HEK293T (cell line): ENCODE measurements at regions not wholly inside any gene's neighbourhood (a gene's known extent, or its start where the extent isn't known, plus 50 kb on each side); places are given as distances from the start of the nearest gene placed in this dataset.

ENCODE experiments used
- CTCF ChIA-PET: fragments of 350-600 bp; formaldehyde crosslinking; extraction: SDS; loops from one replicate; lab custom pipeline; 2021; ENCODE audit warnings: antibody characterized with exemption, inconsistent platforms; lab: Yijun Ruan, JAX
- POLR2A ChIA-PET: fragments of 350-600 bp; formaldehyde crosslinking; extraction: SDS; loops from one replicate; lab custom pipeline; 2020; ENCODE audit warnings: antibody characterized with exemption, inconsistent platforms; lab: Yijun Ruan, JAX
- DNase-seq: peaks from one replicate; pipeline ENCODE4 v3.0.0; 2012; ENCODE audit warnings: mixed read lengths; ENCODE audit errors: extremely low spot score
- ARNT ChIP-seq: fragments of 450-650 bp; IDR thresholded peaks from 2 replicates; pipeline ENCODE4 v1.6.1; 2017; ENCODE audit warnings: mild to moderate bottlenecking
- BHLHE40 ChIP-seq: fragments of 450-650 bp; IDR thresholded peaks from 2 replicates; pipeline ENCODE4 v1.6.1; 2016; ENCODE audit warnings: mild to moderate bottlenecking, moderate library complexity, borderline replicate concordance
- CTBP1 ChIP-seq: fragments of 450-650 bp; IDR thresholded peaks from 2 replicates; pipeline ENCODE4 v1.6.1; 2016; ENCODE audit warnings: borderline replicate concordance
- ELF4 ChIP-seq: fragments of 450-650 bp; IDR thresholded peaks from 2 replicates; pipeline ENCODE4 v1.6.1; 2017; ENCODE audit warnings: antibody characterized with exemption
- FOXA1 ChIP-seq: fragments of 450-650 bp; IDR thresholded peaks from 2 replicates; pipeline ENCODE4 v1.6.1; 2016; ENCODE audit warnings: mild to moderate bottlenecking
- FOXK2 ChIP-seq: fragments of 450-650 bp; IDR thresholded peaks from 2 replicates; pipeline ENCODE4 v1.6.1; 2016; ENCODE audit warnings: mild to moderate bottlenecking
- FOXM1 ChIP-seq: fragments of 450-650 bp; IDR thresholded peaks from 2 replicates; pipeline ENCODE4 v1.6.1; 2017; ENCODE audit warnings: mild to moderate bottlenecking, borderline replicate concordance
- HDGF ChIP-seq: fragments of 450-650 bp; IDR thresholded peaks from 2 replicates; pipeline ENCODE4 v1.6.1; 2017; ENCODE audit warnings: antibody characterized with exemption, borderline replicate concordance
- L3MBTL2 ChIP-seq: fragments of 450-650 bp; conservative IDR thresholded peaks from 2 replicates; pipeline ENCODE4 v1.6.1; 2016; ENCODE audit warnings: mild to moderate bottlenecking
- LEF1 ChIP-seq: fragments of 450-650 bp; IDR thresholded peaks from 2 replicates; pipeline ENCODE4 v1.6.1; 2017; ENCODE audit warnings: mild to moderate bottlenecking, borderline replicate concordance
- NFRKB ChIP-seq: fragments of 450-650 bp; IDR thresholded peaks from 2 replicates; pipeline ENCODE4 v1.6.1; 2016; ENCODE audit warnings: mild to moderate bottlenecking, moderate library complexity
- SP1 ChIP-seq: fragments of 450-650 bp; IDR thresholded peaks from 2 replicates; pipeline ENCODE4 v1.6.1; 2017
- SUZ12 ChIP-seq: fragments of 450-650 bp; IDR thresholded peaks from 2 replicates; pipeline ENCODE4 v1.6.1; 2016; ENCODE audit warnings: mild to moderate bottlenecking
- TARDBP ChIP-seq: fragments of 450-650 bp; IDR thresholded peaks from 2 replicates; pipeline ENCODE4 v1.6.1; 2016
- ZNF384 ChIP-seq: fragments of 450-650 bp; IDR thresholded peaks from 2 replicates; pipeline ENCODE4 v1.6.1; 2016
- TF ChIP-seq, protein P1 (sequence below): fragments of 450-650 bp; IDR thresholded peaks from 2 replicates; pipeline ENCODE4 v1.6.1; 2016

GRCh38 chr14:46788994-46789393 lies 137.4 kb upstream of the RPL10L start:
- ChIA-PET CTCF (no interaction called here), POLR2A (no interaction called here)
- no peak for DNase-seq
- no peak for TF ChIP-seq NFRKB
- no peak for TF ChIP-seq ARNT
- no peak for TF ChIP-seq L3MBTL2
- no peak for TF ChIP-seq LEF1
- TF ChIP-seq FOXM1, result no peak
- no peak for TF ChIP-seq FOXA1
- no peak for TF ChIP-seq ELF4
- no peak for TF ChIP-seq ZNF384
- no peak for TF ChIP-seq FOXK2
- TF ChIP-seq TARDBP, result no peak
- no peak for TF ChIP-seq SP1
- TF ChIP-seq BHLHE40, result no peak
- no peak for TF ChIP-seq SUZ12
- no peak for TF ChIP-seq HDGF

DNA sequence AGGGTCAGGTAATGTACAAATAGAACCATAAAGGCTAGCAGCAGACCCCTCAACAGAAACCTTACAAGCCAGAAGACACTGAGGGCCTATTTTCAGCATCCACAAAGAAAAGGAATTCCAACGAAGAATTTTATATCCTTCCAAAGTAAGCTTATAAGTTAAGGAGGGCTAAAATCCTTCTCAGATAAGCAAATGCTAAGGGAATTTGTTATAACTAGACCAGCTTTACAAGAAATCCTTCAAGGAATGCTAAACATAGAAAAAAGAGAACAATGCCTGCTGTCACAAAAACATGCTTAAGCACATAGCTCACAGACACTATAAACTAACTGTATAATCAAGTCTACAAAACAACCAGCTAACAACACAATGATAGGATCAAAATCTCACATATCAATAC lies 130.7 kb upstream of the RPL10L start:
- DNase-seq, result no peak
- POLR2A ChIA-PET, result no interaction called here
- CTCF ChIA-PET, result interaction anchor here (0.6 kb wide), 1 partner anchor 47 kb away, joined by 3 read pairs; no protein-coding TSS in a partner anchor
- TF ChIP-seq ARNT (no peak), BHLHE40 (no peak)

DNA sequence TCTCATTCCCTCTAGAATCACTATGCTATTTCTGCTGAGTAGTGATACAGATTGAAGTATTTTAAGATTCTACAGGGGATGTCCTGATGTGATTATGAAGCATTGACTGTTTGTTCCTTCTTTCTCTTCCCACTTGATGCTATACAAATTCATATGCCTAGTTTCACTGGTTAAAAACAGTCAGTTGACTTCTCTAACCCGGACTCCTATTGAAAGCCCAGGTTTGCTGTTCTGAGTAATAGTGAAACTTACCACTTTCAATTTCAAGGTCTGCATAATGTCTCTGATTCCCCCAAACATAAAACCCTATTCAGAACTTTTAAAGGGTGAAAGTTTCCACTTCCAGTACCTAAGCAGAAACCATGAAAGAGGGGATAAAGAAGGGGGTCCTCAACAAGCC lies 117.7 kb upstream of the RPL10L start:
- ChIA-PET CTCF (no interaction called here), POLR2A (no interaction called here)
- TF ChIP-seq TARDBP (no peak), FOXK2 (no peak)
- DNase-seq, result no peak

GRCh38 chr14:46747001-46747652 lies 95.5 kb upstream of the RPL10L start:
- ChIA-PET CTCF (no interaction called here), POLR2A (no interaction called here)
- TF ChIP-seq ZNF384 (no peak), ELF4 (no peak), FOXM1 (no peak), CTBP1 (no peak), SUZ12 (no peak), ARNT (no peak), FOXA1 (no peak), FOXK2 (no peak), LEF1 (no peak)
- TF ChIP-seq, protein P1, sequence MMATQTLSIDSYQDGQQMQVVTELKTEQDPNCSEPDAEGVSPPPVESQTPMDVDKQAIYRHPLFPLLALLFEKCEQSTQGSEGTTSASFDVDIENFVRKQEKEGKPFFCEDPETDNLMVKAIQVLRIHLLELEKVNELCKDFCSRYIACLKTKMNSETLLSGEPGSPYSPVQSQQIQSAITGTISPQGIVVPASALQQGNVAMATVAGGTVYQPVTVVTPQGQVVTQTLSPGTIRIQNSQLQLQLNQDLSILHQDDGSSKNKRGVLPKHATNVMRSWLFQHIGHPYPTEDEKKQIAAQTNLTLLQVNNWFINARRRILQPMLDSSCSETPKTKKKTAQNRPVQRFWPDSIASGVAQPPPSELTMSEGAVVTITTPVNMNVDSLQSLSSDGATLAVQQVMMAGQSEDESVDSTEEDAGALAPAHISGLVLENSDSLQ, result no peak
- DNase-seq, result no peak

- CTCF ChIA-PET, result no interaction called here
- POLR2A ChIA-PET, result no interaction called here
- DNase-seq, result no peak
- TF ChIP-seq FOXK2 (no peak), ZNF384 (no peak), CTBP1 (no peak), BHLHE40 (no peak), FOXM1 (no peak), SUZ12 (no peak), NFRKB (no peak), SP1 (no peak), ARNT (no peak)
These were observed 82.7 kb upstream of the RPL10L start for GRCh38 chr14:46734286-46734685.

DNA sequence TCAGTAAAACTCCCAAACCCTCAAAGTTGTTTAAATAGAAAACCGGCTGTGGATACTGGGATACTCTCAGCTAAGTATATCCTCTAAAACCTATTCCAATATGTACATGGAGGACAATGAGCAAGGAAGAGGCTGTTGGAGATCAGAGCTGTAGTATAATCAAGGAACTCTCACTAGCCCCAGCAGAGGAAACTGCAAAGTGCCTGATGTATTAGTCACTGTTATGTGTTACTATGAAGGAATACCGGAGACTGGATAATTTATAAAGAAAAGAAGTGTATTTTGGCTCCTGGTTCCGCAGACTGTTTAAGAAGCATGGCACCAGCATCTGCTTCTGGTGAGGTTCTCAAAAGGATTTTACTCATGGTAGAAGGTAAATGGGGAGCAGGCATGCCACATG lies 65.6 kb upstream of the RPL10L start:
- TF ChIP-seq FOXM1 (no peak), FOXA1 (no peak), NFRKB (no peak)
- DNase-seq, result no peak
- POLR2A ChIA-PET, result no interaction called here
- CTCF ChIA-PET, result no interaction called here
